ENCODE measurements at regions not wholly inside any gene's neighbourhood (a gene's known extent, or its start where the extent isn't known, plus 50 kb on each side); places are given as distances from the start of the nearest gene placed in this dataset.

DNA sequence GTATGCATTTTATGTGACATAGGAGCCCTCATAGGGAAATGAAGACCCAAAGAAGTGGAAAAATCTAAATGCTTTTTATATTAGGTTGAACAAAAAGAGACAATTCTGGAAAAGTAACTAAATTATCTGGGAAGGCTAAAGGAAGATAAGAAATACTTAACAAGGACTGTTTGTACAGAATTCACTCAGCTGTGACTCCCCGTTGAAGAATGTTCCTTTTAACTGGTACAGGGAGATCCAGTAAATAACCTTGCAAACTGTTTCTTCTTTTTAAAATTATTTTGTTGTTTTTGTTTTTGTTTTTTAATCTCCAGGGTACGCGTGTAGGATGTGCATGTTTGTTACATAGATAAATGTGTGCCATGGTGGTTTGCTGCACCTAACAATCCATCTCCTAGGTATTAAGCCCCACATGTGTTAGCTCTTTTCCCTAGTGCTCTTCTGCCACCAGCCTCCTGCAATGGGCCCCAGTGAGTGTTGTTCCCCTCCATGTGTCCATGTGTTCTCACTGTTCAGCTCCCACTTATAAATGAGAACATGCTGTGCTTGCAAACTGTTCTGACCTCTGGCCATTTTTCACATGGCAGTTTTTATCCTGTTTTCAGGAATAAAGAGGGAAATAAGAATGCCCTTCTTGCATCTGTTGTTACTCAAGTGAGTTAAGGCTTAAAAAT lies 81.7 kb downstream of the PWWP3B start:
- TF ChIP-seq, protein P1, sequence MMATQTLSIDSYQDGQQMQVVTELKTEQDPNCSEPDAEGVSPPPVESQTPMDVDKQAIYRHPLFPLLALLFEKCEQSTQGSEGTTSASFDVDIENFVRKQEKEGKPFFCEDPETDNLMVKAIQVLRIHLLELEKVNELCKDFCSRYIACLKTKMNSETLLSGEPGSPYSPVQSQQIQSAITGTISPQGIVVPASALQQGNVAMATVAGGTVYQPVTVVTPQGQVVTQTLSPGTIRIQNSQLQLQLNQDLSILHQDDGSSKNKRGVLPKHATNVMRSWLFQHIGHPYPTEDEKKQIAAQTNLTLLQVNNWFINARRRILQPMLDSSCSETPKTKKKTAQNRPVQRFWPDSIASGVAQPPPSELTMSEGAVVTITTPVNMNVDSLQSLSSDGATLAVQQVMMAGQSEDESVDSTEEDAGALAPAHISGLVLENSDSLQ (IDR thresholded peaks at IDR 0.05): no peak
- no peak for TF ChIP-seq FOXK2 (IDR thresholded peaks at IDR 0.05)
- no peak for TF ChIP-seq ELF4 (IDR thresholded peaks at IDR 0.05)
- no peak for TF ChIP-seq ARNT (IDR thresholded peaks at IDR 0.05)
- TF ChIP-seq FOXM1 (IDR thresholded peaks at IDR 0.05; ENCODE audit: borderline replicate concordance): no peak
- no peak for TF ChIP-seq FOXA1 (IDR thresholded peaks at IDR 0.05)
- TF ChIP-seq CTBP1 (IDR thresholded peaks at IDR 0.05; ENCODE audit: borderline replicate concordance): no peak
- no peak for TF ChIP-seq TARDBP (IDR thresholded peaks at IDR 0.05)
- no peak for TF ChIP-seq HDGF (IDR thresholded peaks at IDR 0.05; ENCODE audit: borderline replicate concordance)
- TF ChIP-seq NFRKB (IDR thresholded peaks at IDR 0.05): no peak
